Mesothelial cell of epicardium (in vitro differentiated cells): ENCODE measurements at regions not wholly inside any gene's neighbourhood (a gene's known extent, or its start where the extent isn't known, plus 50 kb on each side); places are given as distances from the start of the nearest gene placed in this dataset.

ENCODE experiments used
- DNase-seq, 2 experiments: peaks; one replicate each; pipeline ENCODE4 v3.0.0; 2021; ENCODE audit warnings: low spot score in 2 of 2; ENCODE audit not compliant: unreplicated experiment in 2 of 2
- H3K27ac Mint-ChIP-seq: 2 replicates; pipeline ENCODE4 v1.8.0; 2021; ENCODE audit warnings: mixed read lengths
- H3K27me3 Mint-ChIP-seq: 2 replicates; pipeline ENCODE4 v1.8.0; 2021; ENCODE audit warnings: low read depth, mixed read lengths
- H3K36me3 Mint-ChIP-seq: 2 replicates; pipeline ENCODE4 v1.8.0; 2021; ENCODE audit warnings: mixed read lengths
- H3K4me1 Mint-ChIP-seq: 2 replicates; pipeline ENCODE4 v1.8.0; 2021; ENCODE audit warnings: mixed read lengths
- H3K4me3 Mint-ChIP-seq: 2 replicates; pipeline ENCODE4 v1.8.0; 2021; ENCODE audit warnings: mild to moderate bottlenecking, moderate library complexity, mixed read lengths
- H3K9me3 Mint-ChIP-seq: 2 replicates; pipeline ENCODE4 v1.8.0; 2021; ENCODE audit warnings: mixed read lengths
- CTCF ChIP-seq: fragments of 200-600 bp; sonication (generic); IDR thresholded peaks from one replicate; pipeline ENCODE4 v1.5.0; 2021; ENCODE audit warnings: antibody characterized with exemption; ENCODE audit not compliant: unreplicated experiment

- no peak overlapping the region for H3K4me3 Mint-ChIP-seq
Observed at GRCh38 chr13:90709319-90709718, 638.2 kb upstream of the MIR17HG start.

GRCh38 chr13:90710164-90710759 is 637.2 kb upstream of the MIR17HG start:
- H3K9me3 Mint-ChIP-seq: peaks cover 9% of the 10 kb centered on the region
- no peaks in the 10 kb centered on the region for H3K36me3 Mint-ChIP-seq
- no peak overlapping the region for H3K4me3 Mint-ChIP-seq
- TF ChIP-seq CTCF: no peak
- no peaks in the 10 kb centered on the region for H3K27me3 Mint-ChIP-seq
- DNase-seq: no peak
- H3K27ac Mint-ChIP-seq: no peak overlapping the region
- no peaks in the 10 kb centered on the region for H3K4me1 Mint-ChIP-seq

More at GRCh38 chr13:90709319-90709718, 638.2 kb upstream of the MIR17HG start:
- no peak for DNase-seq
- Mint-ChIP-seq H3K36me3 (no peaks in the 10 kb centered on the region), H3K27ac (no peak overlapping the region), H3K27me3 (no peaks in the 10 kb centered on the region), H3K9me3 (peaks cover 13% of the 10 kb centered on the region), H3K4me1 (no peaks in the 10 kb centered on the region)
- no peak for TF ChIP-seq CTCF

GRCh38 chr13:90713441-90714133 is 633.9 kb upstream of the MIR17HG start:
- no peaks in the 10 kb centered on the region for H3K9me3 Mint-ChIP-seq
- DNase-seq: no peak
- TF ChIP-seq CTCF: no peak
- no peaks in the 10 kb centered on the region for H3K36me3 Mint-ChIP-seq
- H3K27me3 Mint-ChIP-seq: no peaks in the 10 kb centered on the region
- H3K27ac Mint-ChIP-seq: no peak overlapping the region
- no peak overlapping the region for H3K4me3 Mint-ChIP-seq
- H3K4me1 Mint-ChIP-seq: peaks cover 13% of the 10 kb centered on the region

- Mint-ChIP-seq H3K27ac (no peak overlapping the region), H3K36me3 (no peaks in the 10 kb centered on the region), H3K4me3 (no peak overlapping the region), H3K9me3 (no peaks in the 10 kb centered on the region), H3K27me3 (no peaks in the 10 kb centered on the region), H3K4me1 (peaks cover 13% of the 10 kb centered on the region)
- TF ChIP-seq CTCF: no peak
- DNase-seq: no peak
Observed at GRCh38 chr13:90715485-90715884, 632.0 kb upstream of the MIR17HG start.

- TF ChIP-seq CTCF: no peak
- H3K9me3 Mint-ChIP-seq: no peaks in the 10 kb centered on the region
- H3K36me3 Mint-ChIP-seq: no peaks in the 10 kb centered on the region
- no peak overlapping the region for H3K4me3 Mint-ChIP-seq
- H3K4me1 Mint-ChIP-seq: peaks cover 13% of the 10 kb centered on the region
- no peak for DNase-seq
- H3K27ac Mint-ChIP-seq: peak overlapping the region; percentile 22
- H3K27me3 Mint-ChIP-seq: no peaks in the 10 kb centered on the region
Observed at GRCh38 chr13:90717451-90717936, 630.0 kb upstream of the MIR17HG start.
